Uterus (tissue), 3 donors: ENCODE measurements at regions not wholly inside any gene's neighbourhood (a gene's known extent, or its start where the extent isn't known, plus 50 kb on each side); places are given as distances from the start of the nearest gene placed in this dataset.

Experiments used
- DNase-seq, 2 donors: peaks; one replicate each; pipeline ENCODE4 v3.0.0-alpha.2; 2019 to 2020
- H3K27ac ChIP-seq, 2 donors: fragments of 200-600 bp; sonication (generic); 1 replicate in 1 of 2; 2 replicates in 1 of 2; pipeline ENCODE4 v1.5.1; 2016 to 2018
- H3K27me3 ChIP-seq, 2 donors: fragments of 200-600 bp; sonication (generic); one replicate each; pipeline ENCODE4 v1.5.1; 2018 to 2019; ENCODE audit warnings: control low read depth in 1 of 2
- H3K36me3 ChIP-seq, 2 donors: fragments of 200-600 bp; sonication (generic); one replicate each; pipeline ENCODE4 v1.5.1; 2019; ENCODE audit warnings: control low read depth in 1 of 2
- H3K4me1 ChIP-seq, 2 donors: fragments of 200-600 bp; sonication (generic); one replicate each; pipeline ENCODE4 v1.5.1; 2018 to 2019; ENCODE audit warnings: control low read depth in 1 of 2
- H3K4me3 ChIP-seq, 2 donors: fragments of 200-600 bp; sonication (generic); 1 replicate in 1 of 2; 2 replicates in 1 of 2; pipeline ENCODE4 v1.5.1; 2018 to 2019; ENCODE audit warnings: mild to moderate bottlenecking in 1 of 2
- H3K9me3 ChIP-seq, 2 donors: fragments of 200-600 bp; sonication (generic); one replicate each; pipeline ENCODE4 v1.5.1; 2019; ENCODE audit warnings: control low read depth in 1 of 2
- POLR2A ChIP-seq, 2 donors: fragments of 450-650 bp; IDR thresholded peaks; one replicate each; pipeline ENCODE4 v1.6.1; 2016; ENCODE audit warnings: antibody characterized with exemption in 2 of 2, mild to moderate bottlenecking in 1 of 2, moderate library complexity in 1 of 2
- intact Hi-C: fragments of 100-400 bp; cut with DNase I; formaldehyde crosslinking; loops from one replicate; pipeline ENCODE4 v1.15.1; 2023; ENCODE audit warnings: low total_unique reads
- TF ChIP-seq, protein P1 (sequence below), 4 experiments: fragments of 200-600 bp in 2 of 4; fragments of 450-650 bp in 2 of 4; sonication (generic) in 2 of 4; IDR thresholded peaks; one replicate each; pipeline ENCODE4 v1.5.1; 2016 to 2019; ENCODE audit warnings: antibody characterized with exemption in 4 of 4, mild to moderate bottlenecking in 2 of 4, moderate library complexity in 1 of 4
- donor health status: DM: yes; HTN: yes; CAD: no.

DNA sequence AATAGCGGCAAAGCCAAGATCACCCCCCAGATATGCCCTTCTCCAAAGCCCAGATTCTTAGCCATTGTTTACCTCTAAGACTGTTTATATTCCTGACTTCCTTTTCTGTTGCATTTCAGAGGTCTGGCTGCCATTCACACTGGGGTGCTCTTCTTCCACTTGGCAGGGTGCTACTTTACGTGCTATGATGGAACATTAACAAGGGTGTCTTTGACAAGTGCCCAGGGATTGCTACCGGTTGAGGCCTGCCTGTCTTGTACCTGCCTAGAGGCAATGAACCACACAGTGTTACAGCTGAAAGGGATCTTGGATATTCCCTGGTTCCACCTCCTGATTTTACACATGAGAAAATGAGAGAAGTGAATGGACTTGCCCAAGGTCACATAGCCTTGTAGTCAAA lies 352.1 kb upstream of the KIF2A start:
- intact Hi-C loops, result no loop called here
- Histone ChIP-seq H3K36me3 (no peaks in the 10 kb centered on the region), H3K4me3 (no peak overlapping the region), H3K27ac (no peak overlapping the region), H3K27me3 (no peaks in the 10 kb centered on the region), H3K9me3 (no peaks in the 10 kb centered on the region), H3K4me1 (no peaks in the 10 kb centered on the region)
- no peak for DNase-seq
- TF ChIP-seq, protein P1, sequence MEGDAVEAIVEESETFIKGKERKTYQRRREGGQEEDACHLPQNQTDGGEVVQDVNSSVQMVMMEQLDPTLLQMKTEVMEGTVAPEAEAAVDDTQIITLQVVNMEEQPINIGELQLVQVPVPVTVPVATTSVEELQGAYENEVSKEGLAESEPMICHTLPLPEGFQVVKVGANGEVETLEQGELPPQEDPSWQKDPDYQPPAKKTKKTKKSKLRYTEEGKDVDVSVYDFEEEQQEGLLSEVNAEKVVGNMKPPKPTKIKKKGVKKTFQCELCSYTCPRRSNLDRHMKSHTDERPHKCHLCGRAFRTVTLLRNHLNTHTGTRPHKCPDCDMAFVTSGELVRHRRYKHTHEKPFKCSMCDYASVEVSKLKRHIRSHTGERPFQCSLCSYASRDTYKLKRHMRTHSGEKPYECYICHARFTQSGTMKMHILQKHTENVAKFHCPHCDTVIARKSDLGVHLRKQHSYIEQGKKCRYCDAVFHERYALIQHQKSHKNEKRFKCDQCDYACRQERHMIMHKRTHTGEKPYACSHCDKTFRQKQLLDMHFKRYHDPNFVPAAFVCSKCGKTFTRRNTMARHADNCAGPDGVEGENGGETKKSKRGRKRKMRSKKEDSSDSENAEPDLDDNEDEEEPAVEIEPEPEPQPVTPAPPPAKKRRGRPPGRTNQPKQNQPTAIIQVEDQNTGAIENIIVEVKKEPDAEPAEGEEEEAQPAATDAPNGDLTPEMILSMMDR (IDR thresholded peaks at IDR 0.05), result no peak
- no peak for TF ChIP-seq POLR2A (IDR thresholded peaks at IDR 0.05)

DNA sequence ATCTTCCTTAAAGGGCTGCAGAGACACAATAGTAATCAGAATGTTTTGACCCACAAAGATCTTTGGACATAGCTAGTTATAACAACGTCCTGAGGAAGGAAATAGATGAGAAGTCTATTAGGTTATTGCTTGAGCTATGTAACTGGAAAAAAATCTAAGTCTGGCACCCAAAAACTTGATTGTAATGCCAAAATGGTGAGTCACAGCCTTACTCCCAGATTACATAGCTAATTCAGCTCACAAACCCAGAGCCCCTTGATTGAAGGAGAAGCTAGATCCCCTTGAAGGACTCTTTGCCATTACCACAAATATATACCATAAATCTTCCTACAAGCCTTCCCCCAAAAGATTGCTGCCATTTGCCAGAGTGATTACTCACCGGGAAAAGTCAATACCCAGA lies 341.8 kb upstream of the KIF2A start:
- no peaks in the 10 kb centered on the region for H3K9me3 ChIP-seq
- H3K27ac ChIP-seq, result no peak overlapping the region
- H3K27me3 ChIP-seq, result no peaks in the 10 kb centered on the region
- H3K4me1 ChIP-seq, result no peaks in the 10 kb centered on the region
- no peak for TF ChIP-seq POLR2A (IDR thresholded peaks at IDR 0.05)
- TF ChIP-seq, protein P1 (IDR thresholded peaks at IDR 0.05), result no peak
- intact Hi-C loops, result no loop called here
- no peak overlapping the region for H3K4me3 ChIP-seq
- no peak for DNase-seq
- H3K36me3 ChIP-seq, result no peaks in the 10 kb centered on the region

DNA sequence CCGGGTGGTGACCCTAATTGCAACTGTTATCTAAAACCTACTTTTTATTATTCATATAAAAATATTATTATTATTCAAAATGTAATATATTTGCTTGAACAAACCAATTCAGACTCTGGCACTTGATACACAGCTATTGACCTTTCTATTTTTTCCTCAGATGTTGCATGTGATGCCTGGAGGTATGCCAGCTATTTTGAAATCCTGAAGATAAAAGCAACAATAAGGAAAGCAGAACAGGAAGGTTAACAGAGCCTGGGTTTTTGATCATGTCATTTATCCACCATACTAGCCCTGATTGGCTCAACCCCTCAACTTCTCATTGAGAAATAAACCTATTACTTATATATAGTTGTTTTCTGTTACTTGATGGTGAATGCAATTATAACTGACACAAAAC lies 340.9 kb upstream of the KIF2A start:
- TF ChIP-seq, protein P1 (IDR thresholded peaks at IDR 0.05), result no peak
- no peak for TF ChIP-seq POLR2A (IDR thresholded peaks at IDR 0.05)
- H3K27me3 ChIP-seq, result no peaks in the 10 kb centered on the region
- no peaks in the 10 kb centered on the region for H3K9me3 ChIP-seq
- no peak overlapping the region for H3K27ac ChIP-seq
- H3K4me1 ChIP-seq, result no peaks in the 10 kb centered on the region
- H3K36me3 ChIP-seq, result no peaks in the 10 kb centered on the region
- no peak for DNase-seq
- intact Hi-C loops, result no loop called here
- H3K4me3 ChIP-seq, result no peak overlapping the region

DNA sequence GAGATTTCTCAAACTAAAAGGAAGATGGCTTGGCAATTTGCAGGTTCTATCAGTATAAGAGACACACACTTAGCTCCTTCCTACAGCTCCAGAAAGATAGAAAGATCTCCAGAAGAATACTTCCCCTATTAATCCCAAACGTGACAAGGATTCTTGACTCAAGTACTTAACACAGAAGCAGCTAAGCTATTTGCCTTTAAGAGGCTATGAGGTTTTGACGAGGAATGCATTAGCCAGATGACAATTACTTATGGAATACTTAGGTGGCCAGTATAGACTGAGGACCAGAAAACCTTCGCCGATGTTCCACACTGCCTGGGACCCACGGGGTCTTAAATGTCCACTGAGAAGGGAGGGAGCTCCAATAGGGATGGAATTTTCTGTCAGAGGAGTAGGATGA lies 340.5 kb upstream of the KIF2A start:
- TF ChIP-seq POLR2A (IDR thresholded peaks at IDR 0.05), result no peak
- TF ChIP-seq, protein P1 (IDR thresholded peaks at IDR 0.05), result no peak
- Histone ChIP-seq H3K9me3 (no peaks in the 10 kb centered on the region), H3K4me3 (no peak overlapping the region), H3K4me1 (no peaks in the 10 kb centered on the region), H3K36me3 (no peaks in the 10 kb centered on the region), H3K27me3 (no peaks in the 10 kb centered on the region), H3K27ac (no peak overlapping the region)
- intact Hi-C loops, result no loop called here
- no peak for DNase-seq

DNA sequence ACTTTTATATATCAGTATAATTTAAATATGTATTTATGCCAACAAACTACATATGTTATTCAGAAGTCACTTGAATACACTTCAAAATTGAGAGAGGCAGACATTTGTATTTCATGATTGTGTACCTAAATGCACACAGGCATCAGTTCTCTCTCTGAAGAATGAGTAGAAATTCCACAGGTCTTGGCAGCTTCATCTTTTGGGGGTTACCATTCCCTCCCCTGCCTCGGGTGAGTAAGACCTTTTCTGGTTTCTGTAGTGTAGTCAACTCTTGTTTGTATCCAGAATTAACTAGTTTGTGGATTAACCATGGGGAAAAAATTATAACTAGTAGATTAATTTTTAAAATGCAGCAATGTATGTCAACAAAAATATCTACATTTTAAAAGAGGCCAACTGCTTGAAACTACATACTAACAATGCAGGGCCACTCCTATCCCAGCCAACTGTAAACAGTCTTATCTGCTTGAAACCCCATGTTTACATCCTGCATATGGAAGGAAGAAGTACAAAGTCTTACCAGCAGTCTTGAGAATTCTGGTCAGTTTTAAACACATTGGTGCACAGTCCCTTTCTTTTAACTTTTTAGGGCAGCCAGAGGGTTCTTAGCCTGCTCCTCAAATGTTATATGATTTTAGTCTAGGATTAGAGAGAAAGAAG lies 339.6 kb upstream of the KIF2A start:
- intact Hi-C loops, result no loop called here

More for the DNA sequence above, 339.6 kb upstream of the KIF2A start:
- Histone ChIP-seq H3K4me1 (no peaks in the 10 kb centered on the region), H3K27ac (no peak overlapping the region), H3K27me3 (no peaks in the 10 kb centered on the region), H3K4me3 (no peak overlapping the region), H3K36me3 (no peaks in the 10 kb centered on the region), H3K9me3 (no peaks in the 10 kb centered on the region)
- TF ChIP-seq POLR2A (IDR thresholded peaks at IDR 0.05), result no peak
- TF ChIP-seq, protein P1 (IDR thresholded peaks at IDR 0.05), result no peak
- DNase-seq, result no peak
